GM23338 (cell line): ENCODE measurements at regions not wholly inside any gene's neighbourhood (a gene's known extent, or its start where the extent isn't known, plus 50 kb on each side); places are given as distances from the start of the nearest gene placed in this dataset.

Source experiments
- ATAC-seq: fragments of 200-7000 bp; cut with Tn5 transposase; 3 replicates; pipeline ENCODE4 v1.9.1; 2020
- DNase-seq: peaks from one replicate; pipeline ENCODE4 v3.0.0-alpha.2; 2015; ENCODE audit warnings: low spot score
- H2AFZ ChIP-seq: fragments of 200-600 bp; sonication (generic); 2 replicates; pipeline ENCODE4 v1.8.0; 2016; ENCODE audit warnings: antibody characterized with exemption, mild to moderate bottlenecking, moderate library complexity
- H3F3A ChIP-seq: fragments of 200-600 bp; sonication (generic); replicated peaks from 2 replicates; pipeline ENCODE4 v1.8.0; 2017; ENCODE audit warnings: antibody characterized with exemption, mixed run types, low read depth
- H3K27ac ChIP-seq: fragments of 200-600 bp; sonication (generic); 2 replicates; pipeline ENCODE4 v1.6.1; 2016; ENCODE audit warnings: low read depth
- H3K27me3 ChIP-seq: fragments of 200-600 bp; sonication (generic); 2 replicates; pipeline ENCODE4 v1.8.0; 2016; ENCODE audit warnings: mild to moderate bottlenecking, mixed run types, moderate library complexity; ENCODE audit not compliant: insufficient read depth
- H3K36me3 ChIP-seq: fragments of 200-600 bp; sonication (generic); 2 replicates; pipeline ENCODE4 v1.8.0; 2016; ENCODE audit warnings: mild to moderate bottlenecking; ENCODE audit not compliant: insufficient read depth
- H3K4me1 ChIP-seq: fragments of 200-600 bp; sonication (generic); 2 replicates; pipeline ENCODE4 v1.8.0; 2016; ENCODE audit warnings: mild to moderate bottlenecking, moderate library complexity; ENCODE audit not compliant: insufficient read depth
- H3K4me2 ChIP-seq: fragments of 200-600 bp; sonication (generic); 2 replicates; pipeline ENCODE4 v1.7.1; 2017; ENCODE audit warnings: mixed run types
- H3K4me3 ChIP-seq: fragments of 200-600 bp; sonication (generic); 2 replicates; pipeline ENCODE4 v1.6.1; 2016; ENCODE audit warnings: mixed run types
- H3K79me2 ChIP-seq: fragments of 200-600 bp; sonication (generic); replicated peaks from 2 replicates; pipeline ENCODE4 v1.8.0; 2017; ENCODE audit warnings: mild to moderate bottlenecking; ENCODE audit not compliant: insufficient read depth
- H3K9me2 ChIP-seq: fragments of 200-600 bp; sonication (generic); 2 replicates; pipeline ENCODE4 v1.8.0; 2017; ENCODE audit not compliant: insufficient read depth
- H4K20me1 ChIP-seq: fragments of 200-600 bp; sonication (generic); replicated peaks from 2 replicates; pipeline ENCODE4 v1.8.0; 2017; ENCODE audit warnings: mild to moderate bottlenecking; ENCODE audit not compliant: insufficient read depth
- H3K27ac Mint-ChIP-seq: 2 replicates; pipeline ENCODE4 v1.8.0; 2020; ENCODE audit warnings: inconsistent platforms, mild to moderate bottlenecking, moderate library complexity, mixed read lengths
- H3K27me3 Mint-ChIP-seq: 3 replicates; pipeline ENCODE4 v1.8.0; 2022; ENCODE audit warnings: low read depth, mild to moderate bottlenecking, moderate library complexity, mixed read lengths, inconsistent platforms; ENCODE audit not compliant: insufficient read depth, poor library complexity
- H3K36me3 Mint-ChIP-seq: 3 replicates; pipeline ENCODE4 v1.8.0; 2021; ENCODE audit warnings: low read depth, mild to moderate bottlenecking, inconsistent platforms, moderate library complexity, mixed read lengths
- H3K4me1 Mint-ChIP-seq: 3 replicates; pipeline ENCODE4 v1.8.0; 2020; ENCODE audit warnings: mild to moderate bottlenecking, inconsistent platforms, mixed read lengths
- H3K4me3 Mint-ChIP-seq: 3 replicates; pipeline ENCODE4 v1.8.0; 2021; ENCODE audit warnings: moderate library complexity, mild to moderate bottlenecking, inconsistent platforms, mixed read lengths
- H3K9me3 Mint-ChIP-seq: 3 replicates; pipeline ENCODE4 v1.8.0; 2020; ENCODE audit warnings: moderate library complexity, mild to moderate bottlenecking, inconsistent platforms, mixed read lengths
- CREB1 ChIP-seq: fragments of 250-450 bp; sonication (Bioruptor Pico); IDR thresholded peaks from 2 replicates; pipeline ENCODE4 v1.5.0; 2020; ENCODE audit warnings: low read depth, mild to moderate bottlenecking, moderate library complexity
- CTCF ChIP-seq, 2 experiments: fragments of 200-600 bp in 1 of 2; sonication (generic) in 1 of 2; conservative IDR thresholded peaks; 2 replicates each; pipeline versions ENCODE4 v1.5.1 to v1.6.1; 2016 to 2017; ENCODE audit warnings: antibody characterized with exemption in 2 of 2, low read depth in 2 of 2, mild to moderate bottlenecking in 2 of 2, moderate library complexity in 1 of 2
- EZH2 ChIP-seq: fragments of 200-600 bp; sonication (generic); IDR thresholded peaks from one replicate; pipeline ENCODE4 v1.8.0; 2017; ENCODE audit warnings: antibody characterized with exemption, mild to moderate bottlenecking, low read depth; ENCODE audit not compliant: unreplicated experiment
- EZH2phosphoT487 ChIP-seq: fragments of 200-600 bp; sonication (generic); IDR thresholded peaks from one replicate; pipeline ENCODE4 v1.8.1; 2018; ENCODE audit warnings: antibody characterized with exemption; ENCODE audit not compliant: unreplicated experiment
- JUNB ChIP-seq: IDR thresholded peaks from one replicate; pipeline ENCODE4 v1.6.1; 2016; ENCODE audit warnings: antibody characterized with exemption; ENCODE audit not compliant: unreplicated experiment
- POLR2AphosphoS5 ChIP-seq: IDR thresholded peaks from 2 replicates; pipeline ENCODE4 v1.6.1; 2016; ENCODE audit warnings: antibody characterized with exemption, low read depth
- REST ChIP-seq: IDR thresholded peaks from one replicate; pipeline ENCODE4 v1.6.1; 2018; ENCODE audit warnings: antibody characterized with exemption; ENCODE audit not compliant: unreplicated experiment
- STAT1 ChIP-seq: IDR thresholded peaks from one replicate; pipeline ENCODE4 v1.6.1; 2016; ENCODE audit warnings: antibody characterized with exemption; ENCODE audit not compliant: unreplicated experiment
- ZNF114 ChIP-seq: fragments of 250-450 bp; sonication (Bioruptor Pico); IDR thresholded peaks from 2 replicates; pipeline ENCODE4 v1.5.0; 2020; ENCODE audit warnings: mild to moderate bottlenecking, moderate library complexity
- ZNF331 ChIP-seq: fragments of 250-450 bp; sonication (Bioruptor Pico); IDR thresholded peaks from 2 replicates; pipeline ENCODE4 v1.5.0; 2020; ENCODE audit warnings: low read depth, mild to moderate bottlenecking, moderate library complexity
- TF ChIP-seq, protein P1 (sequence below): fragments of 250-450 bp; sonication (Bioruptor Pico); IDR thresholded peaks from 2 replicates; pipeline ENCODE4 v1.5.0; 2020; ENCODE audit warnings: mild to moderate bottlenecking, moderate library complexity
- TF ChIP-seq, protein P2 (sequence below): IDR thresholded peaks from 2 replicates; pipeline ENCODE4 v1.6.1; 2016; ENCODE audit warnings: antibody characterized with exemption

GRCh38 chr10:56139405-56139804, 221.7 kb downstream of the ZWINT start (continued):
- TF ChIP-seq REST (no peak), STAT1 (no peak), EZH2phosphoT487 (no peak)
- TF ChIP-seq, protein P1, sequence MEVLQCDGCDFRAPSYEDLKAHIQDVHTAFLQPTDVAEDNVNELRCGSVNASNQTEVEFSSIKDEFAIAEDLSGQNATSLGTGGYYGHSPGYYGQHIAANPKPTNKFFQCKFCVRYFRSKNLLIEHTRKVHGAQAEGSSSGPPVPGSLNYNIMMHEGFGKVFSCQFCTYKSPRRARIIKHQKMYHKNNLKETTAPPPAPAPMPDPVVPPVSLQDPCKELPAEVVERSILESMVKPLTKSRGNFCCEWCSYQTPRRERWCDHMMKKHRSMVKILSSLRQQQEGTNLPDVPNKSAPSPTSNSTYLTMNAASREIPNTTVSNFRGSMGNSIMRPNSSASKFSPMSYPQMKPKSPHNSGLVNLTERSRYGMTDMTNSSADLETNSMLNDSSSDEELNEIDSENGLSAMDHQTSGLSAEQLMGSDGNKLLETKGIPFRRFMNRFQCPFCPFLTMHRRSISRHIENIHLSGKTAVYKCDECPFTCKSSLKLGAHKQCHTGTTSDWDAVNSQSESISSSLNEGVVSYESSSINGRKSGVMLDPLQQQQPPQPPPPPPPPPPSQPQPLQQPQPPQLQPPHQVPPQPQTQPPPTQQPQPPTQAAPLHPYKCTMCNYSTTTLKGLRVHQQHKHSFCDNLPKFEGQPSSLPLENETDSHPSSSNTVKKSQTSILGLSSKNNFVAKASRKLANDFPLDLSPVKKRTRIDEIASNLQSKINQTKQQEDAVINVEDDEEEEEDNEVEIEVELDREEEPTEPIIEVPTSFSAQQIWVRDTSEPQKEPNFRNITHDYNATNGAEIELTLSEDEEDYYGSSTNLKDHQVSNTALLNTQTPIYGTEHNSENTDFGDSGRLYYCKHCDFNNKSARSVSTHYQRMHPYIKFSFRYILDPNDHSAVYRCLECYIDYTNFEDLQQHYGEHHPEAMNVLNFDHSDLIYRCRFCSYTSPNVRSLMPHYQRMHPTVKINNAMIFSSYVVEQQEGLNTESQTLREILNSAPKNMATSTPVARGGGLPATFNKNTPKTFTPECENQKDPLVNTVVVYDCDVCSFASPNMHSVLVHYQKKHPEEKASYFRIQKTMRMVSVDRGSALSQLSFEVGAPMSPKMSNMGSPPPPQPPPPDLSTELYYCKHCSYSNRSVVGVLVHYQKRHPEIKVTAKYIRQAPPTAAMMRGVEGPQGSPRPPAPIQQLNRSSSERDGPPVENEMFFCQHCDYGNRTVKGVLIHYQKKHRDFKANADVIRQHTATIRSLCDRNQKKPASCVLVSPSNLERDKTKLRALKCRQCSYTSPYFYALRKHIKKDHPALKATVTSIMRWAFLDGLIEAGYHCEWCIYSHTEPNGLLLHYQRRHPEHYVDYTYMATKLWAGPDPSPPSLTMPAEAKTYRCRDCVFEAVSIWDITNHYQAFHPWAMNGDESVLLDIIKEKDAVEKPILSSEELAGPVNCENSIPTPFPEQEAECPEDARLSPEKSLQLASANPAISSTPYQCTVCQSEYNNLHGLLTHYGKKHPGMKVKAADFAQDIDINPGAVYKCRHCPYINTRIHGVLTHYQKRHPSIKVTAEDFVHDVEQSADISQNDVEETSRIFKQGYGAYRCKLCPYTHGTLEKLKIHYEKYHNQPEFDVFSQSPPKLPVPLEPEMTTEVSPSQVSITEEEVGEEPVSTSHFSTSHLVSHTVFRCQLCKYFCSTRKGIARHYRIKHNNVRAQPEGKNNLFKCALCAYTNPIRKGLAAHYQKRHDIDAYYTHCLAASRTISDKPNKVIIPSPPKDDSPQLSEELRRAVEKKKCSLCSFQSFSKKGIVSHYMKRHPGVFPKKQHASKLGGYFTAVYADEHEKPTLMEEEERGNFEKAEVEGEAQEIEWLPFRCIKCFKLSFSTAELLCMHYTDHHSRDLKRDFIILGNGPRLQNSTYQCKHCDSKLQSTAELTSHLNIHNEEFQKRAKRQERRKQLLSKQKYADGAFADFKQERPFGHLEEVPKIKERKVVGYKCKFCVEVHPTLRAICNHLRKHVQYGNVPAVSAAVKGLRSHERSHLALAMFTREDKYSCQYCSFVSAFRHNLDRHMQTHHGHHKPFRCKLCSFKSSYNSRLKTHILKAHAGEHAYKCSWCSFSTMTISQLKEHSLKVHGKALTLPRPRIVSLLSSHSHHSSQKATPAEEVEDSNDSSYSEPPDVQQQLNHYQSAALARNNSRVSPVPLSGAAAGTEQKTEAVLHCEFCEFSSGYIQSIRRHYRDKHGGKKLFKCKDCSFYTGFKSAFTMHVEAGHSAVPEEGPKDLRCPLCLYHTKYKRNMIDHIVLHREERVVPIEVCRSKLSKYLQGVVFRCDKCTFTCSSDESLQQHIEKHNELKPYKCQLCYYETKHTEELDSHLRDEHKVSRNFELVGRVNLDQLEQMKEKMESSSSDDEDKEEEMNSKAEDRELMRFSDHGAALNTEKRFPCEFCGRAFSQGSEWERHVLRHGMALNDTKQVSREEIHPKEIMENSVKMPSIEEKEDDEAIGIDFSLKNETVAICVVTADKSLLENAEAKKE: no peak

GRCh38 chr10:56135828-56136227, 225.2 kb downstream of the ZWINT start:
- ATAC-seq (no peak), DNase-seq (no peak)
- Histone ChIP-seq H2AFZ (no peak overlapping the region), H3K27me3 (no peaks in the 10 kb centered on the region), H3K27ac (no peak overlapping the region), H3K9me2 (no peaks in the 10 kb centered on the region), H3F3A (no peaks in the 10 kb centered on the region), H3K79me2 (no peaks in the 10 kb centered on the region), H3K4me2 (no peak overlapping the region), H3K4me1 (no peaks in the 10 kb centered on the region), H4K20me1 (no peaks in the 10 kb centered on the region), H3K36me3 (no peaks in the 10 kb centered on the region), H3K4me3 (no peak overlapping the region)
- no peaks in the 10 kb centered on the region for H3K9me3 Mint-ChIP-seq
- H3K4me3 Mint-ChIP-seq: no peak overlapping the region
- H3K4me1 Mint-ChIP-seq: peaks cover 10% of the 10 kb centered on the region; the same call in 2 of the 3 replicates
- no peak overlapping the region for H3K27ac Mint-ChIP-seq
- no peaks in the 10 kb centered on the region for H3K27me3 Mint-ChIP-seq
- no peaks in the 10 kb centered on the region for H3K36me3 Mint-ChIP-seq
- TF ChIP-seq EZH2 (no peak), CTCF (conservative IDR thresholded peaks at IDR 0.05; ENCODE audit: low read depth in 2 of 2) (no peak), JUNB (no peak), ZNF114 (no peak), POLR2AphosphoS5 (no peak), CREB1 (CRISPR knock-in tag) (no peak), ZNF331 (CRISPR knock-in tag) (no peak), EZH2phosphoT487 (no peak)
- TF ChIP-seq, protein P2, sequence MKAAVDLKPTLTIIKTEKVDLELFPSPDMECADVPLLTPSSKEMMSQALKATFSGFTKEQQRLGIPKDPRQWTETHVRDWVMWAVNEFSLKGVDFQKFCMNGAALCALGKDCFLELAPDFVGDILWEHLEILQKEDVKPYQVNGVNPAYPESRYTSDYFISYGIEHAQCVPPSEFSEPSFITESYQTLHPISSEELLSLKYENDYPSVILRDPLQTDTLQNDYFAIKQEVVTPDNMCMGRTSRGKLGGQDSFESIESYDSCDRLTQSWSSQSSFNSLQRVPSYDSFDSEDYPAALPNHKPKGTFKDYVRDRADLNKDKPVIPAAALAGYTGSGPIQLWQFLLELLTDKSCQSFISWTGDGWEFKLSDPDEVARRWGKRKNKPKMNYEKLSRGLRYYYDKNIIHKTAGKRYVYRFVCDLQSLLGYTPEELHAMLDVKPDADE: no peak
